Panc1 (cell line): ENCODE measurements at regions not wholly inside any gene's neighbourhood (a gene's known extent, or its start where the extent isn't known, plus 50 kb on each side); places are given as distances from the start of the nearest gene placed in this dataset.

Experiments used
- ATAC-seq: fragments of 200-7000 bp; cut with Tn5 transposase; 2 replicates; pipeline ENCODE4 v1.9.1; 2020; ENCODE audit warnings: mild to moderate bottlenecking, moderate library complexity
- BruUV-seq: library from RNA; stranded (reverse); fragments of 400-500 nt; replicated peaks from 2 replicates; lab custom pipeline; 2021; lab: Mats Ljungman, UMichigan
- CTCF ChIA-PET: fragments of 300-600 bp; sonication (Branson Sonifier 250); formaldehyde crosslinking; loops from one replicate; lab custom pipeline; 2022; ENCODE audit warnings: antibody characterized with exemption; lab: Charles Lee
- POLR2A ChIA-PET: fragments of 300-600 bp; sonication (Branson Sonifier 250); formaldehyde crosslinking; loops from one replicate; lab custom pipeline; 2022; ENCODE audit warnings: antibody characterized with exemption; lab: Charles Lee
- DNase-seq: peaks from one replicate; pipeline ENCODE4 v3.0.0-alpha.2; 2010; ENCODE audit warnings: low read depth, low spot score
- H3K27ac ChIP-seq: 2 replicates; pipeline ENCODE4 v1.5.1; 2011; ENCODE audit warnings: mild to moderate bottlenecking, low read length, inconsistent platforms
- H3K27me3 ChIP-seq: fragments of 200-500 bp; sonication (Bioruptor generic); 2 replicates; pipeline ENCODE4 v1.6.0; 2014; ENCODE audit warnings: low read length, inconsistent platforms; ENCODE audit not compliant: control insufficient read depth, insufficient read depth
- H3K36me3 ChIP-seq: fragments of 200-500 bp; sonication (Bioruptor generic); 2 replicates; pipeline ENCODE4 v1.5.1; 2014; ENCODE audit warnings: inconsistent platforms, mild to moderate bottlenecking, low read length, moderate library complexity; ENCODE audit not compliant: control insufficient read depth, insufficient read depth
- H3K4me1 ChIP-seq: 2 replicates; pipeline ENCODE4 v1.5.1; 2011; ENCODE audit warnings: inconsistent platforms, mild to moderate bottlenecking, low read length, moderate library complexity; ENCODE audit not compliant: control insufficient read depth, insufficient read depth
- H3K4me3 ChIP-seq, 2 experiments: 2 replicates each; pipeline ENCODE4 v1.5.1; 2011 to 2012; ENCODE audit warnings: low read depth in 2 of 2, low read length in 2 of 2, mild to moderate bottlenecking in 2 of 2, inconsistent platforms in 1 of 2, moderate library complexity in 1 of 2
- H3K9me3 ChIP-seq: fragments of 200-500 bp; sonication (Bioruptor generic); 2 replicates; pipeline ENCODE4 v1.5.1; 2014; ENCODE audit warnings: low read depth, mild to moderate bottlenecking, inconsistent platforms, low read length, moderate library complexity; ENCODE audit not compliant: control insufficient read depth, insufficient read depth
- CTCF ChIP-seq: fragments of 450-650 bp; IDR thresholded peaks from 2 replicates; pipeline ENCODE4 v1.5.1; 2017; ENCODE audit warnings: mild to moderate bottlenecking
- POLR2AphosphoS5 ChIP-seq: IDR thresholded peaks from 2 replicates; pipeline ENCODE4 v1.6.1; 2012; ENCODE audit warnings: mild to moderate bottlenecking, low read depth, low read length, moderate library complexity
- REST ChIP-seq, 2 experiments: IDR thresholded peaks; 2 replicates each; pipeline ENCODE4 v1.6.1; 2011 to 2012; ENCODE audit warnings: low read depth in 2 of 2, control low read depth in 1 of 2, low read length in 1 of 2, mild to moderate bottlenecking in 1 of 2, moderate library complexity in 1 of 2; ENCODE audit not compliant: insufficient read depth in 1 of 2
- SIN3A ChIP-seq: IDR thresholded peaks from 2 replicates; pipeline ENCODE4 v1.6.1; 2012; ENCODE audit warnings: low read depth, mild to moderate bottlenecking, low read length, moderate library complexity, borderline replicate concordance; ENCODE audit not compliant: insufficient read depth
- TCF7L2 ChIP-seq: IDR thresholded peaks from 2 replicates; pipeline ENCODE4 v1.6.1; 2011; ENCODE audit warnings: mild to moderate bottlenecking, low read depth, low read length, inconsistent platforms
- in situ Hi-C: cut with HindIII; loops from 2 replicates; pipeline ENCODE4 v1.10.0; 2016; ENCODE audit warnings: low sequenced_read_pairs, low pct_unique_long_range_greater_than_20kb
- intact Hi-C: fragments of 100-400 bp; cut with micrococcal nuclease; formaldehyde crosslinking; loops from one replicate; pipeline ENCODE4 v1.10.0; 2022; ENCODE audit not compliant: unreplicated experiment

- H3K4me1 ChIP-seq = no peaks in the 10 kb centered on the region
- no peaks in the 10 kb centered on the region for H3K27me3 ChIP-seq
- ATAC-seq = no peak
- no TSS peak for BruUV-seq
- no peak overlapping the region for H3K4me3 ChIP-seq
- intact Hi-C loops (no loop called here), in situ Hi-C loops (no loop called here)
- ChIA-PET POLR2A (no interaction called here), CTCF (no interaction called here)
- DNase-seq = no peak
- H3K36me3 ChIP-seq = no peaks in the 10 kb centered on the region
- no peaks in the 10 kb centered on the region for H3K9me3 ChIP-seq
- H3K27ac ChIP-seq = no peak overlapping the region
- TF ChIP-seq REST (IDR thresholded peaks at IDR 0.05; ENCODE audit: insufficient read depth in 1 of 2, low read depth in 2 of 2, low read length in 1 of 2) (no peak), POLR2AphosphoS5 (no peak), CTCF (no peak), SIN3A (no peak), TCF7L2 (no peak)
These were observed 492.1 kb upstream of the PIK3C3 start for GRCh38 chr18:41462946-41463345.

- H3K4me1 ChIP-seq = no peaks in the 10 kb centered on the region
- intact Hi-C loops = no loop called here
- no peaks in the 10 kb centered on the region for H3K27me3 ChIP-seq
- no peaks in the 10 kb centered on the region for H3K9me3 ChIP-seq
- no peak overlapping the region for H3K4me3 ChIP-seq
- in situ Hi-C loops = no loop called here
- no peak for TF ChIP-seq TCF7L2
- TF ChIP-seq REST (IDR thresholded peaks at IDR 0.05; ENCODE audit: insufficient read depth in 1 of 2, low read depth in 2 of 2, low read length in 1 of 2) = no peak
- TF ChIP-seq CTCF = no peak
- TF ChIP-seq POLR2AphosphoS5 = no peak
- TF ChIP-seq SIN3A = no peak
- no peak overlapping the region for H3K27ac ChIP-seq
- POLR2A ChIA-PET = no interaction called here
- ATAC-seq = no peak
- H3K36me3 ChIP-seq = no peaks in the 10 kb centered on the region
- BruUV-seq = no TSS peak
- no peak for DNase-seq
- CTCF ChIA-PET = no interaction called here
These were observed 493.9 kb upstream of the PIK3C3 start for GRCh38 chr18:41461114-41461513.
